ENCODE measurements at regions not wholly inside any gene's neighbourhood (a gene's known extent, or its start where the extent isn't known, plus 50 kb on each side); places are given as distances from the start of the nearest gene placed in this dataset.
A peak's percentile ranks its signal among the peaks of the same experiment; 100 is the strongest.
"Not testable (repeated sequence)": the region's sequence is repeated elsewhere in the genome, so short reads cannot be mapped to it uniquely, and the experiment has no call there.

- DNase-seq = no peak
Observed at GRCh38 chr6:155795173-155795796, 339.6 kb upstream of the NOX3 start.

DNA sequence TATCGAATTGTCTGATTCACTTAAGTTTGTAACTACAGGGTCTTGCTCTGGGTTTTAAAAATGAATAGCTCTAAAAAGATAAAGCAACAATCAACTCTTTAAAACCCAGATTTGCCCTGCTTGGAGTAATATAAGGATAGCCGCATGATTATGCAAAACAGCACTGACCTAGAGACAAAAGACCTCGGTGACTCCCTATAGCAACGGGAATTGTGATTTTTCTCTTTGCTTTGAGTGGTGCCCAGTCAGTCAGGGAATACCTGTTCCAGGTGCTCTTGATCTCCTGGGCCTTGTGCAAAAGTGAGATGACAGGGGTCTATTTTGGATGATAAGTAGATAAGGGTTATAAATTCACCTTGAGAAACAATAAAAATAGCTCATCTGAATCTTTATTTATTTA, 336.3 kb upstream of the NOX3 start:
- no peak for DNase-seq

DNA sequence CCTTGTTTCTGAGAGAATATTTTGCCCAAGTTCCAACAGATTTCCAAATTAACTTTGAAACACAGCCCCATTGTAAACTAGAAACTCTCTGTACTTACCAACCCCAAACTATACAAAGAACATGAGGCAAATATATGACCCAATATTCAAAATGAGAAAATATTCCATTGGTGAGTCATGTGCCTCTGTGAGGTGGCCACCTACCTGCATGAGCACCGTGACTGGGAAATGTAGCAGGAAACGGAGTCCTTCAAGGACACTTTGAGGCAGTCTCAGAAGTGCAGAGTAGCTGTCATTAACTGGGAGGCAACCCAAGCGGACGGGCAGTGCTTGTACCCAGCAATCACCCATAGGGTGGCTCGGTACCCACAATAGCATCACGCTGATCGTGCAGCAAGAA, 335.5 kb upstream of the NOX3 start:
- no peak for DNase-seq

GRCh38 chr6:155787168-155787567, 331.5 kb upstream of the NOX3 start:
- no peak for DNase-seq

DNA sequence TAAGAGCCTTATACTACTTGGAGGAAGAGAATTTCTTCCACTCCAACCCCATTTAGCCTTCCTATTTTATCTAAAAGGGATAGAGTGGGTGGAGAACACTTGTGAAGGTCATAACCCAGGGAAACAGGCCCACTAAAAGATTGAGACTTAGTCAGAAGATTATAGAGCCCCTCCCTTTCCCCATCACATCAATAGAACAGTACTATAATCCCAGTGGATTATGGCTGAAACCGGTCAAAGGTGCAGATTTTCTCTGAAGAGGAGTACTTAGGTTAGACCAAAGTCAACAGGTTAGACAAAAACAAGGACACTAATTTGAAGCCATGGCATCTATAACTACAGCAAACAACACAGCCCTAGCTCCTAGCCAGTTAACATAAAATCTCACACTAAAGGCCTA, 330.9 kb upstream of the NOX3 start:
- no peak for DNase-seq

DNA sequence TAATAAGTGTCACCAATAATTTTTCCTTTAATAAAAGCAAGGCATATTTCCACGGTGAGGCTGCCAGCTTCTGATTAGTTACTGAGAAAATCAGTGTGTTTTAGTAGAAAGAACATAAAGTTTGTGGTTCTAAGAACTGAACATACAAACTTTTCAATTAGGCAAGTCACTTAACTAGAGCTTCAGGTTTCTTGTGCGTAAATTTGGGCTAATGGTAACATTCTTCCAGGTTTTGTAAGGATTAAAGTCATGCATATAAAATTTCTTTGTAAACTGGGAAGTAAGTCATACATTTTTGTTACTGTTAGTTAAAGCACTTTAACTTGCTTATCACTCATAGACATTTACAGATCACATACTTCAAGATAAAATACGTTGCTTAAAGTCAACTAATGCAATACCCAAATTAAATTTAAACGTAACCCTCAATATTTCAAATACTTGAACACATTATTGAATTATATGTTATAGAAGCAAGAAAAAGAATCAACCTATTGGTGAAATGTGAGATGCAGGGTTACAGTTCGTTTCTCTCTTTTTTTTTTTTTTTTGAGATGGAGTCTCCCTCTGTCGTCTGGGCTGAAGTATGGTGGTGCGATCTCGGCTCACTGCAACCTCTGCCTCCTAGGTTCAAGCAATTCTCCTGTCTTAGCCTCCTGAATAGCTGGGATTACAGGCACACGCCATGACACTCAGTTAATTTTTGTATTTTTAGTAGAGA, 327.3 kb upstream of the NOX3 start:
- DNase-seq = no peak

DNA sequence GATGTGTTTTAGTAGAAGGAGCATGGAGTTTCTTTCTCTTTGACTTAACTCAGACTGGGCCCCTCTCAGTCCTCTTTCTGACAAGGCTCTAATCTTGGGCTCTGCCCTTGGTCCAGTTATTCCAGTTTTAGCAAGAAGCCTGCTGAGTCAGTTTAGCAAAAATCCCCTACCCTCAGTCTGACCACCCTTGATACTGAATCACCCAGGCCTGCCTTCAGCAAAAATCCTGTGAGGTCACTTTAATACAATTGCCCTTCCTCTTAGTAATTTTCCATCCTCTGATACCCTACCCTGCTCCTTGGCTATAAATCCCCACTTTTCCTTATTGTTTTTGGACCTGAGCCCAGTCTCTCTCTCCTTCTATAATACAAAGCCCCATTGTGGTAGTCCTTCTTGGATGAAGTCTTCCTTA, 326.7 kb upstream of the NOX3 start:
- DNase-seq = peak; percentile 34 to 62 (median 50)

- no peak for DNase-seq
Observed at GRCh38 chr6:155779456-155779855, 323.8 kb upstream of the NOX3 start.

GRCh38 chr6:155778336-155778735, 322.7 kb upstream of the NOX3 start:
- no peak for DNase-seq

- no peak for DNase-seq
Observed at GRCh38 chr6:155771822-155772221, 316.2 kb upstream of the NOX3 start.

DNA sequence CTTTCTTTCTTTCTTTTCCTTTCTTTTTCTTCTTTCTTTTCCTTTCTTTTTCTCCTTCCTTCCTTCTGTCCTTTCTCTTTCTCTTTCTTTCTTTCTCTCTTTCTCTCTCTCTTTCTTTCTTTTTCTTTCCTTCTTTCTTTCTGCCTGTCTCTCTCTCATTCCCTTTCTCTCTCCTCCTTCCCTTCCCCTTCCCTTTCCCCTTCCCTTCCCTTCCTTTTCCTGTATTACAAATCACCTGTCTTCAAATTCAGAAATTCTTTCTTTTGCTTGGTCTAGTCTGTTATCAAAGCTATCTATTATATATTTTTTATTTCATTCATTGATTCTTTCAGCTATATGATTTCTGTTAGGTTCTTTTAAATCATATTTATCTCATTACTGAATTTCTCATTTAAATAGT, 315.2 kb upstream of the NOX3 start:
- no peak for DNase-seq

- DNase-seq = no peak
Observed at GRCh38 chr6:155770313-155770712, 314.7 kb upstream of the NOX3 start.

DNA sequence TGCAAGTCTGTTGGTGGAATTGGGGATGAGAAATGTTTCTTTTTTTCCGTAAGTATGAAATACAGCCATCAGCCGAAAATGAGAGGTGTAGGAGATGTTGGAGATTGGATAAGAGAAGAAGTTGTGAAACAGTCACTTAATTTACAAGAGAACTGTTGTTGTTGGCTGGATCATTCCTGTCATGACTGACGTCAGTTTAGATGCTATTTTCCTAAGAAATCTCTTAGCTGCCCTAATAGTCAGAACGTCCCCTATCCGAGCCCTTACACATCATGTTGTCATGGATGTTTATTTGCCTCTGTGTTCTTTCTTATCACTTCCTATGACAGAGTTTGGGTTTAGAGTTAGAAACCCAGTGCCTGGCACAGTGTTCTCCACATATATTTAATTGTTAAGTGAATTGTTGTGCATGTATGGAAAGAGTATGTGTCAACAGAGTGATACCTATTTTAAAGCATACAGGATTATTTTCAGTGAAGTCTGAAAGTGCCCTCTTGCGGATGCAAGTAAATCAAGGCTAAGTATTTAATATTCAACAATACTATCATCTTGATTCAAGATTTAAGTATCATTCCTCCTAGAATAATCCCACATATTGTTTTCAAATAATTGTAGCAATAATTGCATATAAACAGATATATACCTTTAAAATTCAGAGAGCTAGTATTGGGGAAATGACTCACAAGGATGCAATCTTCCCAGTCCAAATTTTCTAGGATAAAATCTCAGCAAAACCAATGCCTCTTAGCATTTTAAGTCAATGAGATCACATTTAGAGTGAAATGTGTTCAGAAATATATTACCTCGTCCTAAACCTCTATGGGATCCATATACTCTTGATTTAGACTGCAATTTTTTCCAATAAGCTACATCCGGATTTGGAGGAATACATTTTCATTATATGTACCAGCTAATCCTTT, 309.9 kb upstream of the NOX3 start:
- no peak for DNase-seq

DNA sequence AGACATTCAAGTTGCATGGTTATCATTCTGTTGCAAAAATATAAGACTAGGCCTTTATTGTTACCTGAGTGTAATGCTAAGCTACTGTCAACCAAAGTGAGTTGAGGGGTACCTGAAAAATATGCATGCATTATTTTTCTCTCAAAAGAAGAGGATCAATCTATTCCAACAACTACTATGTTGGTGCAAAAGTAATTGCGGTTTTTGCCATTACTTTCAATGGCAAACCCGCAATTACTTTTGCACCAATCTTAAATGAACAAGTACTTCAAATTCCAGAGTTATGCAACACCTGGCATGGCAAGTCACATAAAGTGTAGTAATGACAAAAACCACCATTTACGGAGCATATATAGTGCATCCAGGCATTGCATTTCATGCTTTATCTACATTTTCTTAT, 307.0 kb upstream of the NOX3 start:
- DNase-seq = no peak

GRCh38 chr6:155755452-155755851, 299.8 kb upstream of the NOX3 start:
- no peak for DNase-seq

- DNase-seq = not testable (repeated sequence)
Observed at GRCh38 chr6:155748778-155749177, 293.1 kb upstream of the NOX3 start.

DNA sequence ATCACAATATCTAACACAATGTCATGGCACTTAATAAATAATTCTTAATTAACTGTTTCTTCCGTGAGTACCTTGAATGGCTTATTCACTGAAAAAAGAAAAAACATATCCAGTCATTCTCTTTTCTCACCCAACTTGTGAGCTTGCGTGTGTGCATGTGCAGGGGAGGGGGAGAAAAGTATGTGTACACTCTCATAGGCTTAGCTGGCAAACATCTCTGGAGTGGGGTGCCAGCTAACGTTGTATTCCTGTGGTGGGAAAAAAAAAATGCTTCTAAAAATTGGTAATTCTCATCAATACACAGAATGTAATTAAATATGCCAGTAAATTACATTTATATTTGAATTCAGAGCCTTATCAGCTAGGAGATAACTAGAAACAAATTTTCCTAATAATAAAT, 291.9 kb upstream of the NOX3 start:
- DNase-seq = no peak

DNA sequence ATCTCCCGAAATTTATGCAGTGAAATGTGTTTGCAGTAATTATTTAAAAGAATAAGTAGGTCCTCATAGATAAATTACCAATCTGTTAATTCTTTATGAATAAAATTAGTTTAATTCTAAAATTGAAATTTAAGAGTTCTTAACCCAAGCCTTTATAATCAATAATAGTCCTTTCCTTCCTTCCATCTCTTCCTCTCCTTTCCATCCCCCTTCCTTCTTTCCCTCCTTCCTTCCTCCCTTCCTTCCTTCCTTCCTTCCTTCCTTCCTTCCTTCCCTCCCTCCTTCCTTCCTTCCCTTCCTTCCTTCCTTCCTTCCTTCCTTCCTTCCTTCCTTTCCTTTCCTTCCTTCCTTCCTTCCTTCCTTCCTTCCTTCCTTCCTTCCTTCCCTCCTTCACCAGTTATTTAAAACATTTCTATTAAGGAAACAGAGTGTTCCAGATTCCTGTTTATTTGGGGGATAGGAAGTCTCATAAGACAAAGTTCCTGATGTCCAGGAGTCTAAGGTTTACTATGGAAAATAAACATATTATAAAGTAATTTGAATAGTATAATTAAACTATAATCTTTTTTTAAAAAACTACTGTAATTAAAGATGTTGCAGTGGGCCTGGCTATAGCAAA, 285.3 kb upstream of the NOX3 start:
- no peak for DNase-seq

DNA sequence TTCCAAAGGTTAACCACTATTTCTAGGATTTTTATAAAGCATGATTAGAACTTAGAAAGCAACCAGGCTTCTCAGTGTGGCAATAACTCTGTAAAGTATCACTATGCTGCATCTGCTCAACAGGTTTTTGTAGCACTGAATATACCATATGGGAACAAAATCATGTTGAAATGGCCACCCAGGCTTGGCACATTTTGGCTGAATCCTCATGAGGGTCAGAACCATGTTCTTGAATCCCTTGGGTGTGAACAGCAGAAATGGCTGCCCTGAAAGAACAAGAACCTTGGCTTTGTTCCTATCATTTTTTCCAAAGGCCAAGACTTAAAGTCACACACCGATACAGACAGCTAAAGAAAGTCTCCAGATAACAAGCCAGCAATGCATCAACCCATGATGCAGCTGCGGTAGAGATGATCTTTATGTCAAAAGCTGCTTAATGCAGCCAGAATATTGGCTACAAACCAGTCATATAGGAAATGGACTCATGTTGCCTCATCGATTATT, 283.0 kb upstream of the NOX3 start:
- DNase-seq = no peak

DNA sequence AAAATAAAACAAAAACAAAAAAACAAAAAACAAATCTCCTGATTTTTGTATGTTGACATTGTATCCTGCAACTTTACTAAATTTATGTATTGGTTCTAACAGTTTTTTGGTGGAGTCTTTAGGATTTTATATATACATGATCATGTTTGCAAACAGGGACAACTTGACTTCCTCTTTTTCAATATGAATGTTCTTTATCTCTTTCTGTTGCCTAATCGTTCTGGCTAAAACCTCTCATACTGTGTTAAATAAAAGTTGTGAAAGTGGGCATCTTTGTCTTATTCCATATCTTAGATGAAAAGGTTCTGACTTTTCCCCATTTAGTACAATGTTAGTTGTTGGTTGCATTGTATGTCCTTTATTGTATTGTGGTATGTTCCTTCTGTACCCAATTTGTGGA, 261.7 kb upstream of the NOX3 start:
- peak in 1 of 3 donors; percentile 14 for DNase-seq

- no peak for DNase-seq
Observed at GRCh38 chr6:155710704-155711103, 255.1 kb upstream of the NOX3 start.

GRCh38 chr6:155709262-155709661, 253.6 kb upstream of the NOX3 start:
- DNase-seq = no peak

DNA sequence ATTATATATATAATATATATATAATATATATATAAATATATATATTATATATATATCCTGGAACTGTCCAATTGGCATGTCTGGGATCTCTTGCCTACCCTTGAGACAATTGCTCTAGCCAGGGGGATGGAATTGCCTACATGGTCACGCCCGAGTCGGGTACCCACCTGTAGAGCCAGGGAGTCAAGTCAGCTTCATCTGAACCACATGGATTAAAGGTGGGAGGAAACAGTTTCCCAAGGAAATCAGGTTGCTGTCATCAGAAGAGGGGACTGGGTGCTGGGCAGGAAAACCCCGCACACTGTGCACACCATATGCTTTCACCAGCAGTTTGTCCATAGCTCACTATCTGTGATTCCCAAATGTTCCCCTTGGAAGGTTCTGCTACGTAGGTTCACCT, 252.5 kb upstream of the NOX3 start:
- DNase-seq = no peak
